HG02870 (cell line): ENCODE measurements at regions not wholly inside any gene's neighbourhood (a gene's known extent, or its start where the extent isn't known, plus 50 kb on each side); places are given as distances from the start of the nearest gene placed in this dataset.
"Not testable (repeated sequence)": the region's sequence is repeated elsewhere in the genome, so short reads cannot be mapped to it uniquely, and the experiment has no call there.

Source experiments
- ATAC-seq: cut with Tn5 transposase; IDR thresholded peaks from one replicate; pipeline ENCODE4 v1.9.1; 2021; ENCODE audit warnings: mild to moderate bottlenecking, moderate library complexity; ENCODE audit not compliant: unreplicated experiment

DNA sequence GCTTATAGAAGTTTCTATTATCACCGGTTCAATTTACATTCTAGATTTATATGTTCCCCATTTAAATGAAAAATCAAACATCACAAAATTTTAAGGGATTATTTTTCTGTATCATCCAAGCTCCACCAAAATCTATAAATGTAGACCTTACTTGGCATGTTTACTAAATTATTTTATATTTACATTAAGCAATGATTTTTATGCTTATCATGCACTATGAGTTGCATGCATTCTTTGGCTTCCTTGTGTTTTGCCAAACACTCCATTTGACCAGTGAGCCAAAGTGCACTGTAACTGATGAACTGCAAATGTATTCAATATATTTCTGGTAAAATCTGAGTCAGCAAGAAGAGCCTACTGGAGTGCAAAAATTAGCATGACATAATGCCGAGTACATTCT lies 595.5 kb upstream of the PCDH7 start:
- ATAC-seq: not testable (repeated sequence)

DNA sequence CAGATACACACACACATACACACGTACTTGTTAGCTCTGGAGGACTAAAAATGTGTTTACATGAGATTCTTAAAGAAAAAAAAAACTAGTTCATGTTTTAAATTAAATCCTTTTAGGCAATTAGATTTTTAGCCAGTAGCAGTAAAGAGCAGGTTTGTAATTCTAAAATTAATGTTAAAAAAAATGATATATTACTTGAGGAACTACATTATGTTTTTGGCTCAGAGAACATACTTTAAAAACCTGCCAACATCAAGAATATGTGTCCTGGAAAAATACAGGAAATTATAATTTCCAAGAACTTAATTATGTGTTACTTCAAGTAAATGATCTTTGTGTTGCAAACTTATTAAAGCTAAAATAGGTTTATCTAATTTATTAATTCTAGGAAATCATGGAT lies 594.3 kb upstream of the PCDH7 start:
- no peak for ATAC-seq

DNA sequence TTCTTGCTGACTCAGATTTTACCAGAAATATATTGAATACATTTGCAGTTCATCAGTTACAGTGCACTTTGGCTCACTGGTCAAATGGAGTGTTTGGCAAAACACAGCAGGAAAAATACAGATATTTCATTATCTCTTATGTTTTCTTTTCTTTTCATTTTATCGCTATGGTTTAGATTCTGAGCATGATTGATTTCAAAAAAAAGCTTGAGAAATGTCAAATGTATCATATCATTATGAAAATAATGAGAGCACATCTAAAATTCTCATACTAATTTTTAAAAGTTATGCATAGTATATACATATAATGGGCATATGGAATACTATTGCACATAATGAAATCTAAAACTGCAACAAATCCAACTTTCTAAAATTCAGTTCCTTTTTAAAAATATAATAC lies 593.8 kb upstream of the PCDH7 start:
- no peak for ATAC-seq

DNA sequence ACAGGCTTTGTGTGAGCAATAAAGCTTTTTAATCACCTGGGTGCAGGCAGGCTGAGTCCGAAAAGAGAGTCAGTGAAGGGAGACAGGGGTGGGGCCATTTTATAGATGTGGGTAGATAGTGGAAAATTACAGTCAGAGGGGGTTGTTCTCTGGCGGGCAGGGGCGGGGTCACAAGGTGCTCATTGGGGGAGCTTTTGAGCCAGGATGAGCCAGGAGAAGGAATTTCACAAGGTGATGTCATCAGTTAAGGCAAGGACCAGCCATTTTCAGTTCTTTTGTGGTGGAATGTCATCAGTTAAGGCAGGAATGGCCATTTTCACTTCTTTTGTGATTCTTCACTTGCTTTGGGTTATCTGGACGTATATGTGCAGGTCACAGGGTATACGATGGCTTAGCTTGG lies 571.3 kb upstream of the PCDH7 start:
- not testable (repeated sequence) for ATAC-seq

DNA sequence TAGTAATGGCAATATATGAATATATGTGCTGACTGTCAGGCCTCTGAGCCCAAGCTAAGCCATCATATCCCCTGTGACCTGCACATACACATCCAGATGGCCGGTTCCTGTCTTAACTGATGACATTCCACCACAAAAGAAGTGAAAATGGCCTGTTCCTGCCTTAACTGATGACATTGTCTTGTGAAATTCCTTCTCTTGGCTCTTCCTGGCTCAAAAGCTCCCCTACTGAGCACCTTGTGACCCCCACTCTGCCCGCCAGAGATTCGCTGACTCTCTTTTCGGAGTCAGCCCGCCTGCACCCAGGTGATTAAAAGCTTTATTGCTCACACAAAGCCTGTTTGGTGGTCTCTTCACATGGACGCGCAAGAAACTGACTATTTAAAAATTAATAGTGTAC lies 570.6 kb upstream of the PCDH7 start:
- not testable (repeated sequence) for ATAC-seq

DNA sequence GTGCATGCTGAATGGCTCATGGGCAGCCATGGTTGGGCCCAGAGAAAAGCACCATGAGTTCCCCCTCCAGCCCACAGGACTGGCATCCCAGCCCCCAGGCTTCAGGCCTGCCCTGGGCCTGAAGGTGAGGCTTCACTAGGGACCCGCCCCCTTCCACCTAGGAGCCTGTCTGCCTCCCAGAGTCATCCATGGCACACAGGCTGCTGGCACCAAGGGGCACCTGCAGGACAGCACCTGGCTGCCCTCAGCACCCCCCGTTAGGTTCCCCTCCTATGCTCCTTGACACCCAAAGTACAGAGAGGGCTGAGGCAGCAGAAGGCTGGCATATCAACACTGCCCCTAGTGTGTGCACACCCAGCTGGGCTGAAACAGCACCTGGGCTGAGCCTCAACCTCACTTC lies 566.7 kb upstream of the PCDH7 start:
- ATAC-seq: no peak

DNA sequence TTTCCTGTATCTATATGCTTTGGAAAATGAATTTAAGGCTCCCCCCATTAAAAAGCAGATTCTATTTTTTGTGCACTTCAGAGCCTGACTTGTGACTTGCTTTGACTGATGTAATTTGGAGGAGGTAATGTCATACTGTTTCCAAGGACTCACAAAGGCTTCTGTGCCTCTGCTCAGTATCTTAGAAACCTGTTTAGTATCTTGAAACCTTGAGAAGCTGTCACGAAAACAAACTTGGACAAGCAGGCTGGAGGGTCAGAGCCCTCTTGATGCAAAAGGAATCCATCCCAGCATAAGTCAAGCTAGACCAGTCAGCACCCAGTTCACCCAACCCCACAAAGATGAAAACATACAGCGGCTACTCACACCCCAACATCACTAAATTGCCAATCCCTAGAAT lies 560.0 kb upstream of the PCDH7 start:
- ATAC-seq: no peak

DNA sequence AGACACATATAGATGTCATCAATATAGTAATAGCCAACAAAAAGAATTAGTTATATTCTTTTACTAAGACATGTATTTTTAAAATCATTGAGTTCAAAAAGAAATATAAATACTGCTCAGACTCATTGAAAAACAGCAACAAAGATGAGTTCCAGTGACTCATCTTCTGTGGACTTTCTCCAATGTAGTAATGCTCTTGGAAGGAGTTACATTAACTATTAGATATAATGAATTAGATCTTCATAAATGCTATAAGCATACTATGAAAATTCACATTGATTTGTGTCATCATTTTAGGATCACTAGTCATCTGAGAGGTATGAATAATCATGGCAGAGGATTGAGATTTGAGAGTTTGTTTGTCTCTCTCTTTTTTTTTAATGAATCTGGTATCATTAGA lies 547.8 kb upstream of the PCDH7 start:
- no peak for ATAC-seq

DNA sequence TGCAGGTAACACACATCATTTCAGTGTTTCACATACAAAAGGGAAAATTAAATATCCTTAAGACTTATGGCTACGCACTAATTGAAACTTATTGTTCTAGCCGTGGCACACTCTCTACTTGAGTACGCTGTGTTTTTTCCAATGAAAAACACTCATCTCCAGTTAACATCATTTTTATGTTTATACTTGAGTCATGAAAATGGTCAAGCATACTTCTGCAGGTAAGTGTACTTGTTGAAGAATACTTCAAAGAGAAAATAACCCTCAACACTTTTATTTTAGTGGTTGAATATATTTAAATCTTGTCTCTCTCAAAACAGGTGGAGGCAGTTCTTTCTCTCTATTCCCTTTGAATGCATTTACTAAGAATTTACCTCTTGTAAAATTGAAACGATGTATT lies 538.7 kb upstream of the PCDH7 start:
- ATAC-seq: no peak

DNA sequence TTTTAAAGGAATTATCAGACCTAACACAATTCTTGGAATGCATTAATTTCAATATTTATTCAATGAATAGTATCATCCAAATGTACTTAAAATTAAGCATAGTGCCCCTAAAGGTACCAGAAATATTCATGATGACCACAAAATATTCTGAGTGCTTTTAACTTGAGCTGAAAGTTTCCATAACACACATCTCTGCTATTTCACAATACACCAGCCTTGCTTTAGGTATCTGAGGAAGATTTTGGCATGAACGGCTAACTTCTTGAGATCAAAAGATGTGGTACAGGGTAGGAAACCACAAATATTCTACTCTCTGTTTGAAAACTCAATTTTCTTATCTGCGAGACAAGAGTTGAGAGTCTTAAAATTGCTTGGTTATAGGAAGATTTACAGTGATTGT lies 538.3 kb upstream of the PCDH7 start:
- no peak for ATAC-seq

DNA sequence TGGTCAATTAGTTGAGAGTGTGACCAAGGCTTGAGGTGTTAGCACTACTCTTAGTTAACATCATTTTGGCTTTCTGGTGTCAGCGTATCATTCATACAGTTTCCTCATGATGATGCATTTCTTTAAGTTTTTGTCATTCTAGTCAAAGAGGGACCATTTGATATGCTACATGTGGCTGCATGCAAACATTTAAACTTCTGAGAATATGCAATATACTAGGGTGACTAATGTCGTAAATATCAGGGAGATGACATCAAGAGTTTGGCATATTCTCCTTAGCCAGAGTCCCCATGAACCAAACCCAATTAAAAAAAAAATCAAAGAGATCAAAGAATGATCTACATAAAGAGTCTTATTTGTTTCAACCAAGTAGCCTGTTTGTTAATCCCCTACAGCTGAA lies 537.4 kb upstream of the PCDH7 start:
- ATAC-seq: no peak

DNA sequence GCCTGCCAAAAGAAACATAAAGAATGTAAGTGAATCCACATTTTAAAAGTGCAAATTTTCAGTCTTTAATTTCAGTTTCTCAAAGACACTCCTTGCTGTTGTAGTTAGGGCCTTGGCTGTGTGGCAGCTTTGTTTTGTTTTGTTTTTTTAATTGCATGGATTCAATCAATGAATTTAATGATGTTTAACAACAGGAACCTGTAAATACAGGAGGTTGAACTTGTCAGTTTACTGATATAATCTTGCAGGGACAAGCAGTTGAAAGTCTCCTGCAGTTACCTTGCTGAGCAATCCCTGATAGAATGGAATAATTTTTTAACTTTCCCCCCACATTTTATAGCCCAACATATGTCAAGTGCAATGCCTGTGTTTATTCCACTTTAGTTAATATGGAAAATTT lies 528.3 kb upstream of the PCDH7 start:
- ATAC-seq: no peak

DNA sequence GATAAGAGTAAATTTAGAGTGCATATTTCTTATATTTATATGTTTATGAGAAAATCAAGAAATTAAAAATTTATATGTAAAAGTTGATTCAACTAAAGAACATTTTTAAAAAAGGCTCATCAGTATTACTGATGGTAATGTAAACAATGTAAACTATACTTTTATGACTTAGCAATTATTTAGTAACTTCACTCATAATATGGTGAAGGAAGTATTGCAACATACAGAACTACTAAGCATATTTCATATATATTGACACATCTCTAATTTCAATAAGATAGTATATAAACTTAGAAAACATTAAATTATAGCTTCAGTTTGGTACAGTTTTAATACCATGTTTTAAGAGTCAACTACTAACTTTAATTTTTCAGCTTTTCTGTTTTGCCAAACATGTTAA lies 512.8 kb upstream of the PCDH7 start:
- ATAC-seq: no peak

DNA sequence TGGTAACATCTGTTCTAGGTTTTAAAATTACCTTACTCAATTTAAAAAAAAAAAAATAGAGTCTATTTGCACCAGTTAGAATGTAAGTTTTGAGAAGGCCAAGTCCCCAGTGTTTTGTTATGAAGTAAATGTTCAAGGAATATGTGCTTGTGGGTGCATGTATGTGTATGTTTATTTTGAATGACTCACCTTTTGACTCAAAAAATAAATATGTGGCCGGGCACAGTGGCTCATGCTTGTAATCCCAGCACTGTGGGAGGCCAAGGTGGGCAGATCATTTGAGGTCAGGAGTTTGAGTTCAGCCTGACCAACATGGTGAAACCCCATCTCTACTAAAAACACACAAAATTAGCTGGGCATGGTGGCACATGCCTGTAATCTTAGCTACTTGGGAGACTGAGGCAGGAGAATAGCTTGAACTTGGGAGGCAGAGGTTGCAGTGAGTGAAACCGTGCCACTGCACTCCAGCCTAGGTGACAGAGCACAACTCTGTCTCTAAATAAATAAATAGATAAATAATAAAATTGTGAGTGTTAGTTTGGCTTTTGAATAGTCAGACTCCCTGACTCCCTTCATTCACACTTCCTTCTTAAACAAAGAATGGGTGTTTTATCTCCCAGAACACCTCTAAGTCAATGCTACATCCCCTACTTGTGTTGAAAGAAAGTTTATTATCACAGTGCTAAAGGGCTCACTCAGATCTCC lies 511.3 kb upstream of the PCDH7 start:
- ATAC-seq: no peak

DNA sequence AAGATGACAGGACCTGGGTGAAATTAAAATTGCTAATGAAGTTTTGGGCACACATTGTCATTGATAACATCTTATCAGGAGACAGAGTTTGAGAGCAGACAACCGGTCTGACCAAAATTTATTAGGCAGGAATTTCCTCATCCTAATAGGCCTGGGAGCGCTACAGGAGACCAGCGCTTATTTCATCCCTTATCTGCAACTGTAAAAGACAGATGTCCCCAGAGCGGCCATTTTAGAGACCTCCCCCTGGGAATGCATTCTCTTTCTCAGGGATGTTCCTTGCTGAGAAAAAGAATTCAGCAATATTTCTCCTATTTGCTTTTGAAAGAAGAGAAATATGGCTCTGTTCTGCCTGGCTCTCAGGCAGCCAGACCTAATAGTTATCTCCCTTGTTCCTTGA lies 504.2 kb upstream of the PCDH7 start:
- ATAC-seq: not testable (repeated sequence)

DNA sequence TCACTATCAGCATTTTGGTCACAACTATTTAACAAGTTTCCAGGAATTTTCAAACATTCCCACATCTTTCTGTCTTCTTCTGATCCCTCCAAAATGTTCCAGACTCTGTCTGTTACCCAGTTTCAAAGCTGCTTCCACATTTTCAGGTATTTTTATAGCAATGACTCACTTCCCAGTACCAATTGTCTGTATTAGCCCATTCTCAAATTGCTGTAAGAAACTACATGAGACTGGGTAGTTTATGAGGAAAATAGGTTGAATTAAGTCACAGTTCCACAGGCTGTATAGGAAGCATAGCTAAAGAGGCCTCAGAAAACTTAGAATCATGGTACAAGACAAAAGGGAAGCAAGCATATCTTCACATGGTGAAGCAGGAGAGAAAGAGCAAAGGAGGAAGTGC lies 475.0 kb upstream of the PCDH7 start:
- ATAC-seq: no peak

DNA sequence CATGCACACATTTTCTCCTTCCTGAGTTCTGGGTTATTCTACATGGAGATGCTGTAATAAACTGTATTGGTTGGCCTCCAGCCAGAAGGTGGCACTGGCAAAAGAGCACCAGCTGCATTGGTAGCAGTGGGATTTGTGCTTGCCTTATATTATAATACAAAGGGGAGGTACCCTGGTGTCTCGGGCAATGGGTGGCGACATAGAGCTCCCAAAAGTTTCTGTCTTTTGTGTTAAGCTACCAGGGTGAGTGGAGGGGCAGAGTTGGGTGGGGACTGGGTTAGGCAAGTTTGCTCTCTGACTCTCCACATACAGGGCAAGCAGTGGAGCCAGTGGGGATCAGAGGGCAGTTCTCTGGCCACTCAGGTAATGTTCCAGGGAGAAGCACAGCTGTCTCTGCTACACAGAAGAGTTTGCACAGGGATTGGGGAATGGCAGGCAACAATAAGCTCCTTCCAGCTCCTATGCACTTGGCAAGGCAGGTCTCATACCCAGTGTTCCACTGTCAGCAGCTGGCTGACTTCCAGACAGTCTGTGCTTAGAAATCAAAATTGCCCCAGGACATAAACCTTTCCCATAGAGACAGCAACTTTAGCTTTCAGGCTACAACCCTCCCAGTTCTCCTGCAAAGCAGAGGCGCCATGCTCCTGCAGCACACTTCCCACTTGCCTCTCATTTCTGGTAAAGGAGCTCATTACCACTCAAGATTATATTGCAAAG lies 463.9 kb upstream of the PCDH7 start:
- ATAC-seq: no peak

DNA sequence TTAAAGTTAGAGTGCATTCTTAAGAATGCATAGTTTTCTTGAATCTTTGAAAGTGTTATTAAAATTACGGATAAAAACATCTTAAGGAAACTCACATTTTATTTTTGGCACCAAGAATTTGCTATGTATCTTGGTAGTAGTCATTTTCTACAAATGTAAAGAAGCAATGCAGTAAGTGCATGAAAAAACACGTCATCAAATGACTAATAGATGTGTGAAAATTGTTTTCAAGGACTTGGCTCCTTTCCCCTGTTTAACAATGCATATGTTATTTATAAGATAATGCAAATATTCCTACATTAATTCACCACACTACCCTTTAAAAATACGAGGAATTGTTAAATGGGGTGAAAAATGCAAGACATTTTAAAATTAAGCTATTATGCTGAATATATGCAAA lies 461.2 kb upstream of the PCDH7 start:
- no peak for ATAC-seq

DNA sequence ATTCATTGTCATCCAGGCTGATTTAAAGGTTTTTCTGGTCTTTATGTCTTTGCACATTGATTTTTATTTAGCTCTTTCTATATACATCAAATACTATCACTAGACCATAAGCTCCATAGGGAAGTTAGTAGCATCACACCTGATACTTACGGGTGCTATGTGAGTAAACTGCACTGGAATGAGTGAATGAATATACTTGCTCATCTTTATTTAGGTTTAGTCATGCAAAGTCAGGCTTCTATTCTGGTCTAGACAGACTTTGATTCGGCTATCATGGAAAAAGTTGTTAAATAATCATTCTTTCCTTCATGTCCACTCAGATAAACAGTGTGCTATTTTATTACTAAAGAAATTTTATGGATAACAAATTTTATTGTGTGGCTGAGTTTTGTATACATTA lies 457.8 kb upstream of the PCDH7 start:
- ATAC-seq: no peak

DNA sequence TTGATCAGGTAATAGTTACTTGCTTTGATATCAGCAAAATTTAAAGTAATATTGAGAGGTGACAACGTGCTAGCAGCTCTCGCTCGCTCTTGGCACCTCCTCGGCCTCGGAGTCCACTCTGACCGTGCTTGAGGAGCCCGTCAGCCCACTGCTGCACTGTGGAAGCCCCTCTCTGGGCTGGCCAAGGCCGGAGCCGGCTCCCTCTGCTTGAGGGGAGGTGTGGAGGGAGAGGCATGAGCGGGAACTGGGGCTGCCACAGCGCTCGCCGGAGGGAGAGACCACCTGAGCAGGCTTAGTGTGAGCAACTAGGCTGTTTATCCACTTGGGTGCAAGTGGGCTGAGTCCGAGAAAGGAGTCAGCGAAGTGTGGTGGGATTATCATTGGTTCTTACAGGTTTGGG lies 455.7 kb upstream of the PCDH7 start:
- ATAC-seq: no peak

DNA sequence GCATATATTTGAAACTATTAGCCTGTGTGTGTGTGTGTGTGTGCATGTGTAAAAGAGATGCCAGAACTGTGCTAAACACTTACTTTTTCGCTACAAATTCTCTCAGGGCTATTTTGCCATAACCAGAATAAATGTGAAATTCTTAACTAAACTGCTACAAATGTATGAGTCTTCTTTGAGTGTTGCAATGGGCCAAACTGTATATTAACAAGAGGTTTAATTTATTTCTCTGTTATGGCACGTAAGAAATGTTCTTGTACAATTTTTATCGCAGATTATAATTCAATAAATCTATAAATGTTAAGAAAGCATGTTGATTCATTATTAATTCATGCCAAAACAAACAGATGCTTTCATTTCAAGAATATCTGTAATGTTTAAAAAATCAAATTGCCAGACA lies 454.5 kb upstream of the PCDH7 start:
- no peak for ATAC-seq

DNA sequence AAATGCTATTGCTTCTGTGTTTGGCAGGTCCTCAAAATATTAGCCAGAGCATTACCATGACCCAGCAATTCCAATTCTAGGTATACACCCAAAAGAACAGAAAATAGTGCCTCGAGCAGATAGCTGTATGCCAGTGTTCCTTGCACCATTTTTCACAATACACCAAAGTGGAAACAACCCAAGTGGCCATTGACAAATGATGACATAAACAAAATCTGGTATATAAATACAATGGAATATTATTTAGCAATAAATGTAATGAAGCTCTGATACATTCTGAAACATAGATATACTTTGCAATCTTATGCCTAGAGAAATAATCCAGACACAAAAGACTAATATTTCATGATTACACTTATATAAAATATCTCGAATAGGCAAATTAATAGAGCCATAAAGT lies 451.8 kb upstream of the PCDH7 start:
- ATAC-seq: no peak

DNA sequence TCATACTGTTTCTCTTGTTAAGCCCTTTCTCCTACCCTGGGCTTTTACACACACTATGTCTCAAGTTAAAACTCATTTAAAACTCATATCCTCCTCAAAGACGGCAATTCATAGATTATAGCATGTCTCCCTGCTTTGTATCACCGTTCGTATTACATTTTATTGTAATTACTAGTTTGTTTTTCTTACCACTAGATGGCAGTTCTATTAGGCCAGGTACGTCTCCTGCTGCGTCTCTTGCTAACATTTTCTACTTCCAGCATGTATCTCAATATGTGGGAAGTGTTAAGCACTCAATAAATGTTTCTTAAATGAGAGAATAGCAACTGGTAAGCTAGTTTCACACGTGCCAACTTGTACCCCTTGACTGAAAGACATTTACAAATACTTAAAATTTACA lies 450.3 kb upstream of the PCDH7 start:
- no peak for ATAC-seq
